T-cell (primary cell): ENCODE measurements at regions not wholly inside any gene's neighbourhood (a gene's known extent, or its start where the extent isn't known, plus 50 kb on each side); places are given as distances from the start of the nearest gene placed in this dataset.

Experiments
- ATAC-seq, 4 experiments: fragments of 200-7000 bp in 3 of 4; fragments of 150-1000 bp in 1 of 4; cut with Tn5 transposase; replicated peaks in 1 of 4; 1 replicate in 3 of 4; 2 replicates in 1 of 4; pipeline ENCODE4 v1.10.0; 2021; ENCODE audit warnings: moderate library complexity in 3 of 4, mild to moderate bottlenecking in 2 of 4, moderate number of reproducible peaks in 1 of 4
- CTCF ChIA-PET, 2 donors: fragments of 300-600 bp; sonication (Branson Sonifier 250); formaldehyde crosslinking; loops; one replicate each; lab custom pipeline; 2022; ENCODE audit warnings: antibody characterized with exemption in 2 of 2; lab: Charles Lee
- POLR2A ChIA-PET, 2 donors: fragments of 300-600 bp; sonication (Branson Sonifier 250); formaldehyde crosslinking; loops; one replicate each; lab custom pipeline; 2022; ENCODE audit warnings: antibody characterized with exemption in 2 of 2; lab: Charles Lee
- DNase-seq, 35 experiments: peaks; one replicate each; pipeline versions ENCODE4 v3.0.0 to v3.0.0-alpha.2; 2013 to 2023
- H3K27ac ChIP-seq: one replicate; pipeline ENCODE4 v1.5.1; 2013; ENCODE audit warnings: low read length
- H3K27me3 ChIP-seq, 2 experiments: replicated peaks in 1 of 2; 1 replicate in 1 of 2; 2 replicates in 1 of 2; pipeline versions ENCODE4 v1.6.1 to v1.7.0; 2013; ENCODE audit warnings: low read length in 1 of 2, mixed read lengths in 1 of 2; ENCODE audit not compliant: control insufficient read depth in 2 of 2, insufficient read depth in 2 of 2; ENCODE audit errors: extremely low read depth in 1 of 2
- H3K36me3 ChIP-seq, 2 donors: 1 replicate in 1 of 2; 2 replicates in 1 of 2; pipeline versions ENCODE4 v1.6.1 to v1.7.0; 2013; ENCODE audit warnings: low read length in 1 of 2; ENCODE audit not compliant: control insufficient read depth in 2 of 2, insufficient read depth in 1 of 2; ENCODE audit errors: extremely low read depth in 1 of 2
- H3K4me1 ChIP-seq, 2 experiments: 1 replicate in 1 of 2; 2 replicates in 1 of 2; pipeline versions ENCODE4 v1.6.1 to v1.7.0; 2013; ENCODE audit warnings: low read length in 2 of 2, mixed read lengths in 1 of 2; ENCODE audit not compliant: insufficient read depth in 2 of 2, control insufficient read depth in 1 of 2; ENCODE audit errors: extremely low read depth in 1 of 2
- H3K4me3 ChIP-seq, 2 donors: 1 replicate in 1 of 2; 2 replicates in 1 of 2; pipeline versions ENCODE4 v1.5.1 to v1.7.0; 2013; ENCODE audit warnings: mild to moderate bottlenecking in 2 of 2, low read length in 1 of 2, moderate library complexity in 1 of 2; ENCODE audit not compliant: control insufficient read depth in 1 of 2; ENCODE audit errors: extremely low read depth in 1 of 2
- H3K9me3 ChIP-seq: 2 replicates; pipeline ENCODE4 v1.7.0; 2013
- H3K27ac Mint-ChIP-seq, 2 donors: one replicate each; pipeline ENCODE4 v1.8.0; 2020 to 2021; ENCODE audit warnings: mild to moderate bottlenecking in 2 of 2, mixed read lengths in 2 of 2
- H3K27me3 Mint-ChIP-seq, 2 donors: one replicate each; pipeline ENCODE4 v1.8.0; 2021 to 2022; ENCODE audit warnings: mixed read lengths in 2 of 2
- H3K36me3 Mint-ChIP-seq: one replicate; pipeline ENCODE4 v1.8.0; 2021; ENCODE audit warnings: mixed read lengths
- H3K4me1 Mint-ChIP-seq, 3 donors: one replicate each; pipeline ENCODE4 v1.8.0; 2020 to 2022; ENCODE audit warnings: mixed read lengths in 3 of 3, mild to moderate bottlenecking in 1 of 3
- H3K4me3 Mint-ChIP-seq, 3 donors: one replicate each; pipeline ENCODE4 v1.8.0; 2020 to 2022; ENCODE audit warnings: mild to moderate bottlenecking in 3 of 3, mixed read lengths in 3 of 3, moderate library complexity in 3 of 3
- H3K9me3 Mint-ChIP-seq, 3 donors: one replicate each; pipeline ENCODE4 v1.8.0; 2020 to 2022; ENCODE audit warnings: mixed read lengths in 3 of 3
- WGBS: methylation state at CpG from one replicate; pipeline ENCODE4 v1.1.5; 2013; ENCODE audit warnings: missing lambda C conversion rate; ENCODE audit not compliant: insufficient coverage; 5-methylcytosine and 5-hydroxymethylcytosine counted together

GRCh38 chr3:20264900-20265567, 79.0 kb upstream of the SGO1 start:
- Histone ChIP-seq H3K9me3 (no peaks in the 10 kb centered on the region), H3K36me3 (no peaks in the 10 kb centered on the region), H3K27ac (no peak overlapping the region), H3K27me3 (no peaks in the 10 kb centered on the region), H3K4me3 (no peak overlapping the region), H3K4me1 (no peaks in the 10 kb centered on the region)
- WGBS: 82% methylated on average over 6 of the region's 11 CpGs
- H3K4me1 Mint-ChIP-seq: no peaks in the 10 kb centered on the region
- H3K4me3 Mint-ChIP-seq: no peak overlapping the region
- CTCF ChIA-PET: no interaction called here
- no peak overlapping the region for H3K27ac Mint-ChIP-seq
- peaks cover 10% of the 10 kb centered on the region for H3K36me3 Mint-ChIP-seq
- ATAC-seq (no peak), DNase-seq (no peak)
- peaks cover 6 to 19% (median 8%) of the 10 kb centered on the region in 3 donors for H3K9me3 Mint-ChIP-seq
- POLR2A ChIA-PET: no interaction called here
- H3K27me3 Mint-ChIP-seq: no peaks in the 10 kb centered on the region

- peaks cover 0 to 5% (median 0%) of the 10 kb centered on the region in 3 donors for H3K9me3 Mint-ChIP-seq
- peaks cover 0 to 6% (median 0%) of the 10 kb centered on the region in 3 donors for H3K4me1 Mint-ChIP-seq
- Histone ChIP-seq H3K27me3 (peaks cover 0 to 5% of the 10 kb centered on the region in 2 experiments), H3K4me3 (no peak overlapping the region), H3K27ac (no peak overlapping the region), H3K4me1 (no peaks in the 10 kb centered on the region), H3K36me3 (no peaks in the 10 kb centered on the region), H3K9me3 (no peaks in the 10 kb centered on the region)
- H3K27ac Mint-ChIP-seq: no peak overlapping the region
- WGBS: no CpG with 5 or more reads among the region's 1 CpG
- H3K36me3 Mint-ChIP-seq: peaks cover 5% of the 10 kb centered on the region
- H3K27me3 Mint-ChIP-seq: no peaks in the 10 kb centered on the region
- no peak overlapping the region for H3K4me3 Mint-ChIP-seq
- ATAC-seq: no peak
- ChIA-PET POLR2A (no interaction called here), CTCF (no interaction called here)
- DNase-seq: no peak
These were observed 72.4 kb upstream of the SGO1 start for GRCh38 chr3:20258371-20258770.

- H3K27me3 Mint-ChIP-seq: no peaks in the 10 kb centered on the region
- no peak overlapping the region for H3K27ac ChIP-seq
- DNase-seq (no peak), ATAC-seq (no peak)
- peaks cover 5% of the 10 kb centered on the region for H3K36me3 Mint-ChIP-seq
- peaks cover 0 to 5% (median 0%) of the 10 kb centered on the region in 3 donors for H3K9me3 Mint-ChIP-seq
- WGBS: no CpG with 5 or more reads among the region's 3 CpGs
- H3K4me1 ChIP-seq: no peaks in the 10 kb centered on the region
- ChIA-PET POLR2A (no interaction called here), CTCF (no interaction called here)
- no peak overlapping the region for H3K4me3 ChIP-seq
- no peaks in the 10 kb centered on the region for H3K9me3 ChIP-seq
- no peaks in the 10 kb centered on the region for H3K36me3 ChIP-seq
- H3K4me3 Mint-ChIP-seq: no peak overlapping the region
- peaks cover 0 to 5% of the 10 kb centered on the region in 2 experiments for H3K27me3 ChIP-seq
- H3K4me1 Mint-ChIP-seq: peaks cover 0 to 6% (median 0%) of the 10 kb centered on the region in 3 donors
- no peak overlapping the region for H3K27ac Mint-ChIP-seq
These were observed 70.1 kb upstream of the SGO1 start for GRCh38 chr3:20256144-20256543.

- no peak overlapping the region for H3K27ac ChIP-seq
- Mint-ChIP-seq H3K4me3 (no peak overlapping the region), H3K4me1 (peaks cover 0 to 6% (median 0%) of the 10 kb centered on the region in 3 donors), H3K36me3 (peaks cover 5% of the 10 kb centered on the region), H3K27me3 (no peaks in the 10 kb centered on the region), H3K27ac (no peak overlapping the region), H3K9me3 (peaks cover 0 to 5% (median 0%) of the 10 kb centered on the region in 3 donors)
- H3K4me1 ChIP-seq: no peaks in the 10 kb centered on the region
- ATAC-seq (no peak), DNase-seq (no peak)
- H3K9me3 ChIP-seq: no peaks in the 10 kb centered on the region
- H3K4me3 ChIP-seq: no peak overlapping the region
- ChIA-PET CTCF (no interaction called here), POLR2A (no interaction called here)
- no peaks in the 10 kb centered on the region for H3K36me3 ChIP-seq
- 93% methylated on average over 8 of the region's 18 CpGs for WGBS
- peaks cover 0 to 5% of the 10 kb centered on the region in 2 experiments for H3K27me3 ChIP-seq
These were observed 68.5 kb upstream of the SGO1 start for GRCh38 chr3:20254268-20255117.

- DNase-seq: no peak
- H3K4me1 Mint-ChIP-seq: peaks cover 0 to under 1% (median 0%) of the 10 kb centered on the region in 3 donors
- no peaks in the 10 kb centered on the region for H3K27me3 Mint-ChIP-seq
- Histone ChIP-seq H3K27ac (no peak overlapping the region), H3K36me3 (no peaks in the 10 kb centered on the region), H3K4me3 (no peak overlapping the region), H3K9me3 (no peaks in the 10 kb centered on the region), H3K4me1 (no peaks in the 10 kb centered on the region), H3K27me3 (peaks cover 0 to 5% of the 10 kb centered on the region in 2 experiments)
- H3K36me3 Mint-ChIP-seq: peaks cover 5% of the 10 kb centered on the region
- H3K27ac Mint-ChIP-seq: no peak overlapping the region
- H3K4me3 Mint-ChIP-seq: no peak overlapping the region
- WGBS: 100% methylated on average over 1 of the region's 1 CpG
- peaks cover 2 to 5% (median 4%) of the 10 kb centered on the region in 3 donors for H3K9me3 Mint-ChIP-seq
- no peak for ATAC-seq
- POLR2A ChIA-PET: no interaction called here
- CTCF ChIA-PET: interaction anchor here in 1 of 2 donors (0.5 kb wide), 1 partner anchor 94 kb away, joined by 3 read pairs; no protein-coding TSS in a partner anchor
These were observed 64.8 kb upstream of the SGO1 start for GRCh38 chr3:20250786-20251185.

GRCh38 chr3:20250314-20250713, 64.3 kb upstream of the SGO1 start:
- ChIA-PET POLR2A (no interaction called here), CTCF (no interaction called here)
- DNase-seq: no peak
- Mint-ChIP-seq H3K4me1 (no peaks in the 10 kb centered on the region), H3K4me3 (no peak overlapping the region), H3K27ac (no peak overlapping the region), H3K9me3 (peaks cover 2 to 6% (median 5%) of the 10 kb centered on the region in 3 donors), H3K27me3 (no peaks in the 10 kb centered on the region), H3K36me3 (peaks cover 4% of the 10 kb centered on the region)
- Histone ChIP-seq H3K27ac (no peak overlapping the region), H3K36me3 (no peaks in the 10 kb centered on the region), H3K27me3 (peaks cover 0 to 5% of the 10 kb centered on the region in 2 experiments), H3K4me3 (no peak overlapping the region), H3K4me1 (no peaks in the 10 kb centered on the region), H3K9me3 (no peaks in the 10 kb centered on the region)
- no peak for ATAC-seq
- 80% methylated on average over 2 of the region's 3 CpGs for WGBS
